Left renal cortex interstitium (tissue), 4 donors: ENCODE measurements at regions not wholly inside any gene's neighbourhood (a gene's known extent, or its start where the extent isn't known, plus 50 kb on each side); places are given as distances from the start of the nearest gene placed in this dataset.

Source experiments
- DNase-seq, 4 donors: peaks; one replicate each; pipeline ENCODE4 v3.0.0-alpha.2; 2013; ENCODE audit warnings: low read depth in 4 of 4, low spot score in 2 of 4, missing footprints in 1 of 4

GRCh38 chr3:194246709-194247349, 104.3 kb downstream of the CPN2 start:
- no peak for DNase-seq

DNA sequence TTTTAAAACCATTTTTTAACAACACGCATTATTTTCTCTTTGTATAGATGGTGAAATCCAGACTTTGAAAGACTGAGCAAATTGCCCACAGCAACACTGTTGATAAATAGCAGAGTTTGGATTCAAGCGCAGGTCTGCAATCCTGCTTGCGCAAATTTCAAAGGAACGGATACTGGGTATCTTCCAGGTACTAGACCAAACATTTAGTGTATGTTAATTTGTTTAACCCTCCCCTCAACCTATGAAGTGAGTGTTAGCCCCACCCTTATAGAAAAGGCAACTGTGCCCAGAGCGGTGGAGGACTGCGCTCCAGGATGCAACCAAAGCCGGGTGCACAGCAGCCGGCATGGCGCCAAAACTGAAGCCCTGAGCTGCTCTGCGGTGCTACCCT, 103.8 kb downstream of the CPN2 start:
- DNase-seq, result no peak

- no peak for DNase-seq
Observed at GRCh38 chr3:194249323-194250097, 101.6 kb downstream of the CPN2 start.

DNA sequence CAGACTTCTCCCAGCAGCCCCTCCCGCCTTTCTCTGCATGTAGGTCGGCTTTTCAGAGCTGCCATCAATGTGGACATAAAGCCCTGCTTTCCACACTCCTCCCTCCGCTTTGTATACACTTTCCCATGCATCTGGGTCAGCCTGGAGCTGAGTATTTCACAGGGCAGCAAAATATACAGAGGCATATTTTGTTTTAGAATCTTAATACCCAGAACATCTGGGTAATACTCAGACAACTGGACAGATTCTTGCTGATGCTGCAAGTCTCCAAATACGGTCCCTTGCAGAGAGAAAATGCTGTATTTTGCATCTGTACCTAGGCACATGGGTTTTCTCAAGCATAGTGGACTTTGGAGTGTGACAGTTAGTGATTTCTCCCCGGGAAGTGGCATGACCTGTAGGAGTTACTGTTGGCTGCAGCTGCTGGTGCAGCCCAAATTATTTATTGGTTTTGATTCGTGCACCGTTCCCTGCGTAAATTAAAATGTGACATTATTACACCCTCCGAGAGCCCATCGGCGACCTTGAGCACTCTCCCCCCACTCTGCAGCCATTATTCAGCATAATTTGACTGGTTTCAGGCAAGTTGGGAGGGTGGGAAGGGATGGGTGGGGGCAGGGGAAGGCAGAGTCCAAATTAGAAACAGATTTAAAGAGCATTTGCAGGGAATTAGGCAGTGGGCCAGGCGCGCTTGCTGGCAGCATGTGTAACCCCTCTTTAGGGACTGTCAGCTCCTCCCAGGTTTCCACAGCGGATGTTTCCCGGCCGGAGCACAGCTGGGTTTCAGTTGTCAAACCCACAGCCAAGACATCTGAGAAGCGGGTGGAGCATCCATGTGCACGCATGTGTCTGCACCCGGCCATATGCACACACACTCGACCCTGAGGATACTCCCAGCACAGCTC, 100.8 kb downstream of the CPN2 start:
- peak in 2 of 4 donors; percentile 76 to 78 for DNase-seq

- no peak for DNase-seq
Observed at GRCh38 chr3:194251007-194251406, 100.1 kb downstream of the CPN2 start.

DNA sequence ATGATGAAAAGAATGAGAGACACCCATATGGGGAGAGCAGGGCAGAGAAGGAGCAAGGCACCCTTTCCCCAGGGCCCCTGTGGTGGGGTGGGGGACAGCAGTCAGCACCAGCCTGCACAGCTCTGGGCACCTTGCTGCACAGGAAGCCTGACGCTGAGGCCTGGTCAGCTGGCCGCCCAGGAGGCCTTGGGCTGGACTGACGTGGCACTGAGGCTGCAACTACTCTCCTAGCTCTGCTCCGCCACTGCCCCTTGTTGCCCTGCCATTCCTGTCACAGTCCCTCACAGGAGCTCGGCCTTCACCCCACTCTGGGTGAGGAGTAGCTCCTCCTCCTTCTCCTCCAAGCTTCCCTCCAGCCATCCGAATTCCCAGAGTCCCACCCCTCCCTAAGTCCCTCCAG, 99.7 kb downstream of the CPN2 start:
- no peak for DNase-seq

DNA sequence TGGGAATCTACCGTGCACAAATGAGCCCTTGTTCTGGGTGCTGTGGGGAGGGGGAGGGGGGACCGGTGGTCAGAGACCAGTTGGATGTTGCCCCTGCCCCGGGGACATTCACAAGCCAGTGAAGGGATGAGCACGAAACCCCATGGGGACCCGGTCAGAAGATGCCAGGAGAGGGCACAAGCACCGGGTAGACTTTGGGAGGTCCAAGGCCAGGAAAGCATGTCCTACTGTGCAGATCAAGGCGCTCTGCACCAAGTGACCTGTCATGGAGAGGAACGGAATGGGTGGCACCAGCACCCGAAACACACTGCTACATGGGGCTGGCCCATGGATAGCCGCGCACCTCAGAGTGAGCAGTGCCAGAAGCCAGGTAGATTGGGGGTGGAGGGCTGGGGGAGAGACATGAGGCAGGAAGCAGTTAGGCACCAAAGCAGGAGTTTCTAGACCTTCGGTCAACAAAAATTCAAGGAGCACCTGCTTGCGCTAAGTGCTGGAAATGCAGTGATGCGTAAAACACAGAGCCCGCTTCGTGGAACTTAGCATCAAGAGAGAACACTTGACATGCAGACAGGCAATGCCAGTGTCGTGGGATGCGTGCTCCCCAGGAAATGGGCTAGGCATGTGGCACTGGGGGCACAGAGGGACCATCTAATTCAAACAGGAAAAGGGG, 99.1 kb downstream of the CPN2 start:
- no peak for DNase-seq

- DNase-seq, result no peak
Observed at GRCh38 chr3:194253270-194253669, 97.9 kb downstream of the CPN2 start.

DNA sequence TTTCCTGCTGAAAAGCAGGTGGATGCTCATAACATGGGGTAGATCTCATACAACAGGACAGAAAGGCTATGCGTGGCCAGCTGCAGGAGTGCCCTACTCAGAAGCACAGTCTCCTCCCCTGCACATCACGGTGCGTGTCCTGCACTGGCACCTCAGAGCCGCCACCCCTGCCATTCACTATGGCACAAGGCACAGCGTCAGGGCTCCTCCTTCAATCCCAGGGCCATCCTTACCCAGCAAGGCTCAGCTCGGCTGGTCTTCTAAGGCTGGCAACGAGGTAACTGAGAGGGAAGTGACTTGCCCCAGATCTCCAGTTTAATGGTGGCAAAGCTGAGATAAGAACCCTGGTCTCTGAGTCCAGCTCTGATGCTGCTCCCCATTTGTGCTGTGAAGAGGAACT, 97.1 kb downstream of the CPN2 start:
- DNase-seq, result no peak

DNA sequence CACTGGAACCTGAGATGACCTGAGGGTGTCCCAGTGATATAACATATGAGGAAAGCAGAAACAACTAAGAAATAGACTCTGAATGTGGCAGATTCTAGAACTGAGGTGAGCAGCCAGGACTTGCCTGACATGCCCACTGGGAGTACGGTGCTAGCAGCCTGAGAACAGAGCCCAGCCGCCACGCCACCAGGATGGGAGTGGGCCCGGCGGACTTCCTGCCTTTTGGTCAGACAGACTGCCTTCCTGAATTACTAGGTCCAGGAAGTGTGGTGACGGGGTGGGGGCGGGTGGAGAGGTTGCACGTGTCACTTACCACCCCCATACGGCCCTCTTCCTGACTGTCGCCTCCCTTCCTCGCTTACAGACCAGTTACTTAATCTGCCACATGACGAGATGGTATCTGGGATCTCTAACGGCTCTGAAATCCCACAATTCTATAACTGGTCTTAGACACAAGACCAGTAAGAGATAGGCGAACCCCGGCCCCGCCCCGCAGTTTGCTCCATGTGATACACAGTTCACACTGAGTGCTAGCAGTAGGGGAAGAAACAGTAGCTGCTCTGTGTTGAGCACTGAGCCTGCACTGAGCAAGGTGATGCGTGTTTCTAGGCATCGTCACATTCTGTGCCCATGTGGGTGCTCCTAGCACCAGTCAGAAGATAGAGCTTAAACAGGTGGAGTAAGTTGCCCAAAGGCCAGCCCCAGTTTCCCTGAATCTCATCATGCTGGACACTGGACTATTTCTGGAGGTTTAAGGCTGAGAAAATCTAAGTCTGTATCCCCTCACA, 95.7 kb downstream of the CPN2 start:
- DNase-seq, result no peak

DNA sequence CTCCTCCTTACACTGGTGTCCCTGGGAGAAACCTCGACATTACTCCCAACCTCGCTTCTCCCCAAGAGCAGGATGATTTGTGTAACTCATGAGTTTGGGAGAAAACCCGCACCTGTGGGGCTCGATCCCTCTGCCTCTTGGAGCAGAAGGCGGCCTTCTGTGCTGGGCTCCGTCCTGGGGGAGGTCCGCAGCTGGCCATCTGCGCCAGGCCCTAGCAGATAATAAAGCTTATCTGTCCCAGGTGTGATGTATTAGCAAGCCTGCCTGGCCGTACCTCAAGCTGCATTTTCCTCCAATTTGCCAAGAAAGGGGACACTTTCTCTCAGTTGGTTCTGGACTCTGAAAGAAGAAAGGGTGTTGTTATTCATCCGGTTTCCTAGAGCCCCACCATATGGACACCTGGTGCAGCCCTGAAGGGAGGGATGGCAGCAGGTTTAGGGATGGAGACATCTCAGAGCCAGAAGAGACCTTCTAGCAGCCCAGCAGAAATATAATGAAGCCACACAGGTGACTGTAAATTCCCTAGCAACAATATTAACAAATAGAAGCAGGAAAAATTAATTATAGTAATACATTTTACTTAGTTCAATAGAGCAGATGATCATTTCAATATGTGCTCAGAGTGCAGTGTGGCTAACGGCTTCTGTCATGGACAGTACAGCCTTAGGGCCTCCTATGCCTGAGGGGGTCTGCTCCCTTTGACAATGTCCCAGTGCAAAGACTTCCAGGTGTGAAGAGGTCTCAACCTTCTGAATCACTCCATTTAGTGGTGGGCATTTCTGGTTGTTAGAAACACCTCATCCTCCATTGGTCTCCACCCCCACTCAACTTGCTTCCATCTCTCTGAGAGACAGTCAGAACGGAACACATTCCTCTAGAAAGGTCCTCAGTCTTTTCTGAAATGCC, 94.8 kb downstream of the CPN2 start:
- DNase-seq, result no peak

- DNase-seq, result no peak
Observed at GRCh38 chr3:194257151-194257621, 93.9 kb downstream of the CPN2 start.

DNA sequence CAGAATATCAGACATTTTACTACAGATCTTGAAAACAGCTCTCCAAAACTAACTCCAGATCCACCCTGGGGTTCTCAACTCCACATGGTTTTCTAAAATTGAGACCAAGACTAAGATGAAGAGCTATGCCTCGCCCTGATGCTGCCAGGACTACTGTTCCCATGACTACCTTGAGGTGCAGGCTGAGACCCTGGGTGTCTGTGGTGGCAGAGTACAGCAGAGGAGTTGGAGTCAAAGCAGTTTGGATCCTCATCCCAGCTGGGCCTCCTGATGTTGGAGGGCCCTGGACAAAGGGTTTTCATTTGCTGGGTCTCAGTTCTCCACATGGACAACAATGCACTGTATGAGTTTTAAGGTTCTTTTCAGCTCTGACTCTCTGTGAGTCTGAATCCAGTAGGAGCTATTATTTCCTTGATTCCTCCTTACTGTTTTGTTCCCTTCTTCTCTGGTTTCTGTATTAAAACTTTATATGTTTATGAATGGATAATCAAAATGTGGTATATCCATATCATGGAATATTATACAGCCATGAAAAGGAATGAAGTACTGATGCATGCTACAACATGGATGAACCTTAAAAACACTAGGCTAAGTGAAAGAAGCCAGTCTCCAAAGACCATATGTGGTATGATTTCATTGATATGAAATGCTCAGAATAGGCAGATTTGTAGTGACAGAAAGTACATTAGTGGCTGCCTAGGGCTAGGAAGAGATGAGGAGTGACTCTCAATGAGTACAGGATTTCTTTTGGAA, 93.0 kb downstream of the CPN2 start:
- DNase-seq, result no peak

- no peak for DNase-seq
Observed at GRCh38 chr3:194259982-194260766, 91.0 kb downstream of the CPN2 start.

DNA sequence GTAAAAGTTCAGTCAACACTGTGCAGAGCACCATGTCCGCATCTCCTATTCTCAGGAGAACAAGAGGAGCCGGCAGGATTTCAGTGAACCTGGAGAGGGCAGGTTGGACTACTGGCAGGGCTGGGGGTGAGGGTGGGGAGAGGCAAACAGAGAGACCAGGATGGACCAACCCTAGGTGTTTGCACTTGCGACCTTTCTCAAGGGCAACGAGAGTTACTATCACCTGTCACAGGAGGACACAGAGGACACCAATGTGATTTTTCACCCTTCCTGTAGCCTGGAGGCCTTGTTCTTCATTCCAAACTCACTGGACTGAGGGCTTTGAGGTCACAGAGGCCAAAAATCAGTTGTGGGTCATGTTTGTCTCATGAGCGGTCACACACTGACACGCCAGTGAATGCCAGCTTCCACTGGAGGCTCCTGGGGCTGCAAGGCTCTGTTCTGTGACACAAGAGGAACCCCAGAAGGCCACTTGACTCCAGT, 89.5 kb downstream of the CPN2 start:
- no peak for DNase-seq

GRCh38 chr3:194262176-194262924, 88.8 kb downstream of the CPN2 start:
- DNase-seq, result no peak

DNA sequence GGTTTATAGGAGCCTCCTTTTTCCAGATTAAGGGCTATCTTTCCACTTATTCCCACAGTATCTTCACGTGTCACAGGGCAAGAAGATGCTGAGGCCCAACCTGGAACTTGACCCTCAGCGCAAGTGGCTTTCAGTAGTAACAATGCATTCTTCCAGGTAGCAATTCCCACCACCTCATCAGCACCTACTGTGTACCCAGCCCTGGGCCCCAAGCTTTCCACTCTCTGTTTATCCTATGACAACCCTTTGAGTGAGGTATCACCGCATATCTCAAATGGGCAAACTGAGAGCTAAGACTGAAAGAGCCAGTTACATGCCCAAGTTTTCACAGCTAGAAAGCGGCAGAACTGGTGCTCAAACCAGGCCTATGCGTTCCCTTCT, 88.2 kb downstream of the CPN2 start:
- no peak for DNase-seq
